Subcutaneous abdominal adipose tissue (tissue), 5 donors: ENCODE measurements at regions not wholly inside any gene's neighbourhood (a gene's known extent, or its start where the extent isn't known, plus 50 kb on each side); places are given as distances from the start of the nearest gene placed in this dataset.

Source experiments
- H3K27ac ChIP-seq: one replicate; pipeline ENCODE4 v1.7.0; 2013; ENCODE audit warnings: low read depth, mild to moderate bottlenecking, inconsistent platforms, low read length, moderate library complexity
- H3K27me3 ChIP-seq, 5 donors: one replicate each; pipeline ENCODE4 v1.7.0; 2013; ENCODE audit warnings: low read length in 5 of 5, inconsistent platforms in 1 of 5; ENCODE audit not compliant: control insufficient read depth in 5 of 5, insufficient read depth in 4 of 5
- H3K36me3 ChIP-seq, 5 donors: one replicate each; pipeline ENCODE4 v1.7.0; 2013; ENCODE audit warnings: low read length in 5 of 5; ENCODE audit not compliant: control insufficient read depth in 5 of 5, insufficient read depth in 5 of 5
- H3K4me1 ChIP-seq, 5 donors: one replicate each; pipeline ENCODE4 v1.7.0; 2013; ENCODE audit warnings: low read length in 5 of 5, mild to moderate bottlenecking in 3 of 5, moderate library complexity in 1 of 5; ENCODE audit not compliant: control insufficient read depth in 5 of 5, insufficient read depth in 5 of 5
- H3K4me3 ChIP-seq, 5 donors: one replicate each; pipeline ENCODE4 v1.7.0; 2013; ENCODE audit warnings: low read length in 5 of 5, low read depth in 1 of 5
- H3K9ac ChIP-seq, 5 donors: one replicate each; pipeline ENCODE4 v1.7.0; 2013; ENCODE audit warnings: low read length in 5 of 5, mild to moderate bottlenecking in 4 of 5, moderate library complexity in 3 of 5
- H3K9me3 ChIP-seq, 5 donors: one replicate each; pipeline ENCODE4 v1.7.0; 2013; ENCODE audit warnings: low read length in 5 of 5; ENCODE audit not compliant: control insufficient read depth in 5 of 5
- donor health status: healthy.
- donor health status: healthy.
- donor health status: healthy.
- donor health status: healthy.
- donor health status: healthy.

DNA sequence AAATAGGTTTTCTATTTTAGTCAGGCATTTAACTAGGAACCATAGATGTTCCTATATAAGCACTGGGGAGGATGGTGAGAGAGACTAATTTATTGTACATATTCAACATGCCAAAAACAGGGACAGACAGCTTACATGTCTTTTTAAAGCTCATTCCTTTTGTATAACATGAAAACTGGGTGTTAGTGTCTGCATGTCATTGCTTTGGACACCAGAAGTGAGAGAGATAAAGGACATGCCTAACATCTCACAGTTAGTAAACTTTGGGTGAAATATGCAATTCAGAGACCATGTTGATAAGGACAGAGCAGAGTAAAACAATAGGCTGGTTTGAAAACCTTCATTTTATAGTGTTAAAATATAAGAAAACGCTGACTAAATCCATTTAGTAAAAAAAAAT, 860.0 kb upstream of the LCORL start:
- H3K27me3 ChIP-seq = no peaks in the 10 kb centered on the region
- no peaks in the 10 kb centered on the region for H3K4me1 ChIP-seq
- H3K9ac ChIP-seq = no peak overlapping the region
- H3K4me3 ChIP-seq = no peak overlapping the region
- H3K9me3 ChIP-seq = peaks cover 0 to 3% (median 0%) of the 10 kb centered on the region in 5 donors
- H3K36me3 ChIP-seq = no peaks in the 10 kb centered on the region
- no peak overlapping the region for H3K27ac ChIP-seq

DNA sequence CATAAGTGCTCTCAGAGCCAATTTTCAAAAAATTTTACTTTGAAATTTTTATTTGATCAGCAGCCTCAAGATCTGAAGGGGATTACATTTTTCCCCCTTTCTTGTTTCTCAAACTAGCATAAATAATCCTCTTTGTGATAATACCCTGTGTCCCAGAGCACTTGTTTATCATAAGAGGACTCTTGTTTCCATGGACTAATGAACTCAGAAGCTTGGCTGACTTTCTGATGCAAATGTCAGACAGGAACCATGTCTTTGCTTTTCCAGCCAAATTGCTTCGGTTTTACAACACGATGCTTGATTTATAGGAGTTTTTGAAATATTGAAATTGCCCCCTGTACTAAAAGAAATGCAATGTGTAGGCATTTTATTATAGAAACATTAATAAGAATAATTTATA, 859.3 kb upstream of the LCORL start:
- H3K9ac ChIP-seq = no peak overlapping the region
- no peaks in the 10 kb centered on the region for H3K36me3 ChIP-seq
- H3K4me1 ChIP-seq = no peaks in the 10 kb centered on the region
- peaks cover 0 to 3% (median 0%) of the 10 kb centered on the region in 5 donors for H3K9me3 ChIP-seq
- no peak overlapping the region for H3K4me3 ChIP-seq
- no peaks in the 10 kb centered on the region for H3K27me3 ChIP-seq
- H3K27ac ChIP-seq = no peak overlapping the region

DNA sequence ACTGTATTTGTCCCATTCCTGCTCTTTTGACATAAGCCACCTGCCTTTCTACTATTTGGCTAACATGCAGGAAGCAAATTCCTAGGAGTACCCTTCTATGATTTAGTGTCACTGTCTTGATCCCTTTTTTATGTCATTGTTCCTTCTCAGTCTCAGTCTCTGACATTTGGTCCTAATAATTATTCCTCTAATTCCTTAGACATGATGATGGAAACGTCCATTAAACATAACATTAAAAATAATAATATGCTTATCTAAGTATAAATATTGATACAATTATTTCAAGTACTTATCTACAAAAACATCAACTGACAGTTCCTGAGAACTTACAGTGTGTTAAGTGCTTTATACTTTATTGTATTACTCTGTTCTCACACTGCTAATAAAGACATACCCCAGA, 857.0 kb upstream of the LCORL start:
- Histone ChIP-seq H3K4me3 (no peak overlapping the region), H3K27me3 (no peaks in the 10 kb centered on the region), H3K4me1 (no peaks in the 10 kb centered on the region), H3K36me3 (no peaks in the 10 kb centered on the region), H3K9ac (no peak overlapping the region), H3K9me3 (peaks cover 0 to 4% (median 0%) of the 10 kb centered on the region in 5 donors), H3K27ac (no peak overlapping the region)

DNA sequence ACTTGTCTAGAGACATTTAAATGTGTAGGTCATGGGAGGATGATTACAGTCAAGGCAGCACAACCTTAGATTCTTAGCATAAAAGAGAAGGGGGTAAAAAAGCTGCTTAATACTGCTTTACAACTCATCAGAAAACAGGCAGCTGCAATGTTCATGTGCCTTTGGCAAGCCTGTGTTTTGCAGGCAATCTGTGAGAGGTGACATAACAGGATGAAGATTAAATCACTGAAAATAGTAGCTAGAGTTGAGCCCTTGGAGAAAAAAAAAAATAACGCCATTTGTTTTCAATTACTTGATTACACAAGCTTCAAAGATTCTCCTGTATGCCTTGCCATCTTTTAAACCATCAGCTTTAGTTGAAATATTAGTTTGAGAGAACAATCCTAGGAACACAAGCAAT, 847.6 kb upstream of the LCORL start:
- no peaks in the 10 kb centered on the region for H3K4me1 ChIP-seq
- peaks cover 0 to 4% (median 0%) of the 10 kb centered on the region in 5 donors for H3K9me3 ChIP-seq
- H3K4me3 ChIP-seq = no peak overlapping the region
- H3K9ac ChIP-seq = no peak overlapping the region
- no peaks in the 10 kb centered on the region for H3K36me3 ChIP-seq
- H3K27me3 ChIP-seq = no peaks in the 10 kb centered on the region
- H3K27ac ChIP-seq = no peak overlapping the region

DNA sequence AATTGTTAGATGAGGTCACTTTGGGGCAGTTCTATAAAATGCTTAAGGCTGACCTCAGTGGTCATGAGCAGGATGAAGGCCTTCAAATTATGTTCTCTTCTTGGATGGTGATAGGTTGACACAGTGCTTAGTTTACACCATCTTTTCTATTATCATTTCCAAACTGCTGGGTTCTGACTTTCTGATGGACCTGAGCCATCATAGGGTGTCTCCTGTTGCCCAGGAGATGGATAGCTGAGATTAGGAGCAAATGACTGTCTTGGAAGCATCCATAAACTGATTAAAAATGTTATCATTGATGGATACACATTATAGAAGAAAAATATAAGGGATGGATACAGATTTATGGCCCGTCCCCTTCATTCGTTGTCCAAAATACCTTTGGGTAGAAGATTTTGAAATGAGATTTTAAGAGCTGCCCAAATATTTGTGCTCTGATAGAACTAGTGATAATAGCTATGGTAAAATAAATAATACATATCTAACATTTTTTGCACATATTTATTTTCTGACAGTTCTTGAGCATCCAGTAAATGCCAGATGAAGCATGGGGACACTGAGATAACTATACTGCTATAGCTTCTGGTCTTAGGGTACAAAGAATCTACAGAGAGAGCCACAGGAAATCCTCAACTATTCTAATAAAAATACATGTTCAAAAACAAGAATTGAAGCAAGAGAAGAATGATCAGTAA, 839.4 kb upstream of the LCORL start:
- Histone ChIP-seq H3K9ac (no peak overlapping the region), H3K4me1 (no peaks in the 10 kb centered on the region), H3K27ac (no peak overlapping the region), H3K4me3 (no peak overlapping the region), H3K9me3 (peaks cover 0 to 3% (median 0%) of the 10 kb centered on the region in 5 donors), H3K36me3 (no peaks in the 10 kb centered on the region), H3K27me3 (no peaks in the 10 kb centered on the region)

DNA sequence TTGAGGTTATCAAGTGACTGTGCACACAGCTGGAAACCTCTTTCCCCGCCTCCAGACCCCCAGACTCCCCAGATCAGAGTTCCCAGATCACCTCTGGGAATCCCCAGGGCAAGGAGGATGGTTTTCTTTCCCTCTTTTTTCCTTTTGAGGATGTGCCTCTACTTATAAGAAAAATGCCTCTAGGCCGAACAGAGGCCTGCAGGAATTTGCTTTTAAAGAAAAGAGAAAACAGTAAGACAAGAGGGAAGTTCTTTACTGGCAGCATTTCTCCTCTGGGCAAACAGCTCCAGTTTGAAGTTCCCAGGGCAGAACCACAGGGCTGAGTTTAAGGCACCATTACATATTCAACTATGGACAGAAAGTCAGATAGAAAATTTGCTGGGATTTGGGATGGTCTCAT, 837.9 kb upstream of the LCORL start:
- H3K36me3 ChIP-seq = no peaks in the 10 kb centered on the region
- no peak overlapping the region for H3K27ac ChIP-seq
- no peak overlapping the region for H3K4me3 ChIP-seq
- H3K4me1 ChIP-seq = no peaks in the 10 kb centered on the region
- no peaks in the 10 kb centered on the region for H3K27me3 ChIP-seq
- no peak overlapping the region for H3K9ac ChIP-seq
- peaks cover 0 to 3% (median 0%) of the 10 kb centered on the region in 5 donors for H3K9me3 ChIP-seq

DNA sequence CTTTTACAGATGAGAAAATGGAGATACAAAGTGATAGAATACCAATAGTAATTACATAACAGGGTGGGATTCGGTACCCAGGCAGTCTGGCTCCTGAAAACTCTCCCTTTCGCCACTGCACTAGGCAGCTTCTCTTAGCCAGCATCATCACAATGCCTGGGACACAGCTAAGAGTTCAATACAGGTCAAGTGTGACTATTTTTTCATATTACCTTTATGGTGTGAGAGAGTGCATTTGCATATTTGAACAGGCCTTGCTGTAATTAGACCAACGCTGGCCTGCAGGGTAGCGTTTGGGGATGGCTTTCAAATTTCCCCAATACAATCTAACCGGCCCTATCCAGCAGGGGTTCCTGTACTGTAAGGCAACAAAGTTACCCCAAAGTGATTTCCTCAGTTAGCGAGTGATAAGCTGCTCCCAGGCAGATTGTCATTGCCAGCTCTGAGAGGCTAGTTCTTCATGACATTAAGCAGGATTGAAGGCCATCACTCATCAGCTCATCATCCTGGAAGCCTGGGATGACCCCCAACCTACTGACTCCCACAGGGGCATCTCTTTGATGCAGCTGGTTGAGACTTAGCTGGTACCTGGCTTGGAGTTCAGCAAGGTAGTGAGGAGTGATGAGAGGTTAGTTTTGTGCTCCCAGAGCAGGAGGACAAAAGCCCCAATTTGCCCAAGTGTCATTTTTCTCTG, 836.8 kb upstream of the LCORL start:
- H3K27me3 ChIP-seq = no peaks in the 10 kb centered on the region
- peaks cover 0 to 2% (median 0%) of the 10 kb centered on the region in 5 donors for H3K9me3 ChIP-seq
- H3K27ac ChIP-seq = no peak overlapping the region
- H3K4me1 ChIP-seq = no peaks in the 10 kb centered on the region
- H3K9ac ChIP-seq = no peak overlapping the region
- H3K4me3 ChIP-seq = no peak overlapping the region
- H3K36me3 ChIP-seq = no peaks in the 10 kb centered on the region

DNA sequence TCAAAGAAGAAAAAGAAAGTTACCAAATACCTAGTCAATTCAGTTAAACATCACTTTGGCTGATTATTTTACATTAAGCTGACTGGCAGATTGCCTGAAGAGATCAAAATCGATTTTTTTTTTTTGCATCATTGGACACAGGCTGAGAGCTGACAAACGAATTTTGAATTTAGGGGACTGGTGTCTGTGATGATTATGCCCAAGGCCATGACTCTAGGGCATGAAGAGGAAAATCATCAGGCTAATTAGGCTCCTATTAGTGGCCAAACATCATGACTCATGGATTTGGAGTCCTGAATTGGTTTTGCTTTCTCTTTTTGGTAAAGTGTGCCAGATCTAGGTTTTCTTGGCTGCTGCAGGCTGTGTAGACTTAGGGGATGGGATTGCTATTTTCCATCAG, 829.3 kb upstream of the LCORL start:
- Histone ChIP-seq H3K9me3 (no peaks in the 10 kb centered on the region), H3K27ac (no peak overlapping the region), H3K4me3 (no peak overlapping the region), H3K4me1 (no peaks in the 10 kb centered on the region), H3K27me3 (no peaks in the 10 kb centered on the region), H3K36me3 (no peaks in the 10 kb centered on the region), H3K9ac (no peak overlapping the region)

DNA sequence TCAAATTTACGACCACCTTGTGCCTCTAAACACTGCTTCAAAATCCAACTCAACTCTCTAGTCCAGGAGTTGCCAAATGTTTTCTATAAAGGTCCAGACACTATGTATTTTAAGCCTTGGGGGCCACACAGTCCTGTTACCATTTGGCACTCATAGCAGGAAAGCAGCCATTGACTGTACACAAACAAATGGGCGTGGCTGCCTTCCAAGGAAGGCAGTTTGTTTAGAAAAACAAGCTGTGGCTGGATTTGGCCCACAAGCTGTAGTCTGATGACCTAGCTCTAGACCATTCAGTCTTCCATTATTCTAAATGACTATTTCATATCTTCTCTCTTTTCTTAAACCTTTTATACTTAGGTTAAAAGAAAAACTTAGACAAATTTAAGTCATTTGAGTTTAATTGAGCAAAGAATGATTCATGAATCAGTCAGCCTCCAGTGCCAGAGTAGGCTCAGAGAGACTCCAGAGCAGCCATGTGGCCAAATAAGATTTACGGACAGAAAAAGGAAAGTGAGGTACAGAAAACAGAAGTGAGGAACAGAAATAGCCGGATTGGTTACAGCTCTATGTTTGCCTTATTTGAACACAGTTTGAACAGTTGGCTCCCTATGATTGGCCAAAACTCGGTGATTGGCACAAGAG, 825.8 kb upstream of the LCORL start:
- no peaks in the 10 kb centered on the region for H3K36me3 ChIP-seq
- no peaks in the 10 kb centered on the region for H3K4me1 ChIP-seq
- H3K27me3 ChIP-seq = no peaks in the 10 kb centered on the region
- H3K4me3 ChIP-seq = no peak overlapping the region
- H3K9me3 ChIP-seq = peaks cover 0 to 10% (median 5%) of the 10 kb centered on the region in 5 donors
- H3K27ac ChIP-seq = no peak overlapping the region
- no peak overlapping the region for H3K9ac ChIP-seq

DNA sequence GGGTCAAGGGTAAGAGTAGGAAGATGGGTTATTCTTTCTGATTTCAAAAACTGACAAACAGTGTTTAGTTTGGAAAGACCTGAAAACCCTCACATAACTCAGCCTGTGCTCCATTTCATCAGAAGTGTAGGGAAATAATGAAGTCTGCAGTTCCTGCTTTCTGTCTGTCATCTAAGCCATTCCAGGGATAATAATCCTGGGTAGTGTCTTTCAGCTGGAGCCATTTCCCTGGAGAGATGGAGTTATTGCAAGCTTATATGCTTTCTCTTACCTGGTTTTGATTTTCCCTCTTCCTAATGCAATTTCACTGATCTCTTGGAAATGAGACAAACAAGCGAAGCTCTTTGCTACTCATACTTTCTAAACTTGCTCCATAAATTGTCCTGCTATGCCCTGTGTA, 824.8 kb upstream of the LCORL start:
- Histone ChIP-seq H3K9ac (no peak overlapping the region), H3K4me3 (no peak overlapping the region), H3K36me3 (no peaks in the 10 kb centered on the region), H3K9me3 (peaks cover 0 to 11% (median 6%) of the 10 kb centered on the region in 5 donors), H3K27ac (no peak overlapping the region), H3K4me1 (no peaks in the 10 kb centered on the region), H3K27me3 (no peaks in the 10 kb centered on the region)
